ENCODE measurements at regions not wholly inside any gene's neighbourhood (a gene's known extent, or its start where the extent isn't known, plus 50 kb on each side); places are given as distances from the start of the nearest gene placed in this dataset.
"Not testable (repeated sequence)": the region's sequence is repeated elsewhere in the genome, so short reads cannot be mapped to it uniquely, and the experiment has no call there.

DNA sequence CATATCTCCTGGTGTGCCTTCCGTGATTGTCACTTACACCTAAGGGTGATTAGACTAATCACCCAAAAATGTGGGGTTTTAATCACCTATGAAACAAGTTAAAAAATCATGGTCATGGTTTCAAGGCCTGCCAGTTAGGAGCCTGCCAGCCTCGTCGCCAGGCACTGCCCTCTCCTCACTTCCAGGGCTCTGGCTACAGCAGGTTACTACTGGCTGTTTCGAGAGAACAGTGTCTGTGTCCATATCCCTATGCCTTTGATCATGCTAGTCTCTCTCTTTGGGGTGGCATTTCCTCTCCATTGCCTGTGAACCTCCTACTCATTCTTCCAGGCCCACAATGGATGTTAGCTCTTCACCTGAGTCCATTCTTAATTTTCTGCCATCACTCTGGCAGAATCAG lies 59.2 kb upstream of the LRRC37A2 start:
- not testable (repeated sequence) for TF ChIP-seq POLR2A (IDR thresholded peaks at IDR 0.05; ENCODE audit: borderline replicate concordance, extremely low read depth, insufficient read depth, insufficient read length); CEBPB (IDR thresholded peaks at IDR 0.05; ENCODE audit: low read depth); EZH2 (IDR thresholded peaks at IDR 0.05); ZNF274 (IDR thresholded peaks at IDR 0.05; ENCODE audit: low read depth, low read length); CBX3 (IDR thresholded peaks at IDR 0.05; ENCODE audit: low read depth); SIN3A (IDR thresholded peaks at IDR 0.05; ENCODE audit: low read depth); RAD21 (IDR thresholded peaks at IDR 0.05; ENCODE audit: low read depth); SP1 (IDR thresholded peaks at IDR 0.05; ENCODE audit: low read depth)
- TF ChIP-seq, protein P1, sequence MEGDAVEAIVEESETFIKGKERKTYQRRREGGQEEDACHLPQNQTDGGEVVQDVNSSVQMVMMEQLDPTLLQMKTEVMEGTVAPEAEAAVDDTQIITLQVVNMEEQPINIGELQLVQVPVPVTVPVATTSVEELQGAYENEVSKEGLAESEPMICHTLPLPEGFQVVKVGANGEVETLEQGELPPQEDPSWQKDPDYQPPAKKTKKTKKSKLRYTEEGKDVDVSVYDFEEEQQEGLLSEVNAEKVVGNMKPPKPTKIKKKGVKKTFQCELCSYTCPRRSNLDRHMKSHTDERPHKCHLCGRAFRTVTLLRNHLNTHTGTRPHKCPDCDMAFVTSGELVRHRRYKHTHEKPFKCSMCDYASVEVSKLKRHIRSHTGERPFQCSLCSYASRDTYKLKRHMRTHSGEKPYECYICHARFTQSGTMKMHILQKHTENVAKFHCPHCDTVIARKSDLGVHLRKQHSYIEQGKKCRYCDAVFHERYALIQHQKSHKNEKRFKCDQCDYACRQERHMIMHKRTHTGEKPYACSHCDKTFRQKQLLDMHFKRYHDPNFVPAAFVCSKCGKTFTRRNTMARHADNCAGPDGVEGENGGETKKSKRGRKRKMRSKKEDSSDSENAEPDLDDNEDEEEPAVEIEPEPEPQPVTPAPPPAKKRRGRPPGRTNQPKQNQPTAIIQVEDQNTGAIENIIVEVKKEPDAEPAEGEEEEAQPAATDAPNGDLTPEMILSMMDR (IDR thresholded peaks at IDR 0.05 in 2 of 3, conservative IDR thresholded peaks at IDR 0.05 in 1 of 3; ENCODE audit: borderline replicate concordance in 1 of 3, insufficient read depth in 1 of 3, low read depth in 2 of 3, low read length in 2 of 3) = not testable (repeated sequence)
- TF ChIP-seq, protein P2, sequence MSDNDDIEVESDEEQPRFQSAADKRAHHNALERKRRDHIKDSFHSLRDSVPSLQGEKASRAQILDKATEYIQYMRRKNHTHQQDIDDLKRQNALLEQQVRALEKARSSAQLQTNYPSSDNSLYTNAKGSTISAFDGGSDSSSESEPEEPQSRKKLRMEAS (IDR thresholded peaks at IDR 0.05) = not testable (repeated sequence)
- TF ChIP-seq, protein P3, sequence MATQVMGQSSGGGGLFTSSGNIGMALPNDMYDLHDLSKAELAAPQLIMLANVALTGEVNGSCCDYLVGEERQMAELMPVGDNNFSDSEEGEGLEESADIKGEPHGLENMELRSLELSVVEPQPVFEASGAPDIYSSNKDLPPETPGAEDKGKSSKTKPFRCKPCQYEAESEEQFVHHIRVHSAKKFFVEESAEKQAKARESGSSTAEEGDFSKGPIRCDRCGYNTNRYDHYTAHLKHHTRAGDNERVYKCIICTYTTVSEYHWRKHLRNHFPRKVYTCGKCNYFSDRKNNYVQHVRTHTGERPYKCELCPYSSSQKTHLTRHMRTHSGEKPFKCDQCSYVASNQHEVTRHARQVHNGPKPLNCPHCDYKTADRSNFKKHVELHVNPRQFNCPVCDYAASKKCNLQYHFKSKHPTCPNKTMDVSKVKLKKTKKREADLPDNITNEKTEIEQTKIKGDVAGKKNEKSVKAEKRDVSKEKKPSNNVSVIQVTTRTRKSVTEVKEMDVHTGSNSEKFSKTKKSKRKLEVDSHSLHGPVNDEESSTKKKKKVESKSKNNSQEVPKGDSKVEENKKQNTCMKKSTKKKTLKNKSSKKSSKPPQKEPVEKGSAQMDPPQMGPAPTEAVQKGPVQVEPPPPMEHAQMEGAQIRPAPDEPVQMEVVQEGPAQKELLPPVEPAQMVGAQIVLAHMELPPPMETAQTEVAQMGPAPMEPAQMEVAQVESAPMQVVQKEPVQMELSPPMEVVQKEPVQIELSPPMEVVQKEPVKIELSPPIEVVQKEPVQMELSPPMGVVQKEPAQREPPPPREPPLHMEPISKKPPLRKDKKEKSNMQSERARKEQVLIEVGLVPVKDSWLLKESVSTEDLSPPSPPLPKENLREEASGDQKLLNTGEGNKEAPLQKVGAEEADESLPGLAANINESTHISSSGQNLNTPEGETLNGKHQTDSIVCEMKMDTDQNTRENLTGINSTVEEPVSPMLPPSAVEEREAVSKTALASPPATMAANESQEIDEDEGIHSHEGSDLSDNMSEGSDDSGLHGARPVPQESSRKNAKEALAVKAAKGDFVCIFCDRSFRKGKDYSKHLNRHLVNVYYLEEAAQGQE (IDR thresholded peaks at IDR 0.05; ENCODE audit: low read depth) = not testable (repeated sequence)

Measured in HCT116 (cell line).